GM19023 (cell line): ENCODE measurements at regions not wholly inside any gene's neighbourhood (a gene's known extent, or its start where the extent isn't known, plus 50 kb on each side); places are given as distances from the start of the nearest gene placed in this dataset.

ENCODE experiments used
- ATAC-seq: cut with Tn5 transposase; IDR thresholded peaks from one replicate; pipeline ENCODE4 v1.9.1; 2021; ENCODE audit warnings: mild to moderate bottlenecking, moderate library complexity; ENCODE audit not compliant: unreplicated experiment

GRCh38 chr4:37058826-37059225 lies 185.7 kb upstream of the NWD2 start:
- no peak for ATAC-seq

DNA sequence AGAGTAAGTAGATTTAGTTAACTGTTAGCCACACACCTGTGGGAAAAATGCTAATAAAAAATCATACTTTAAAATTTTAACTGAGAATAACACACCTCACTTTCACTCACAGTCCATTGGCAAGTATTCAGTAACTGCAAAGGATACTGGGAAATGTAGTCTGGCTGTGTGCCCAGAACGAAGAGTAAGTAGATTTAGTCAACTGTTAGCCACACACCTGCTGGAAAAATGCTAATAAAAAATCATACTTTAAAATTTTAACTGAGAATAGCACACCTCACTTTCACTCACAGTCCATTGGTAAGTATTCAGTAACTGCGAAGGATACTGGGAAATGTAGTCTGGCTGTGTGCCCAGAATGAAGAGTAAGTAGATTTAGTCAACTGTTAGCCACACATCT lies 178.4 kb upstream of the NWD2 start:
- no peak for ATAC-seq

DNA sequence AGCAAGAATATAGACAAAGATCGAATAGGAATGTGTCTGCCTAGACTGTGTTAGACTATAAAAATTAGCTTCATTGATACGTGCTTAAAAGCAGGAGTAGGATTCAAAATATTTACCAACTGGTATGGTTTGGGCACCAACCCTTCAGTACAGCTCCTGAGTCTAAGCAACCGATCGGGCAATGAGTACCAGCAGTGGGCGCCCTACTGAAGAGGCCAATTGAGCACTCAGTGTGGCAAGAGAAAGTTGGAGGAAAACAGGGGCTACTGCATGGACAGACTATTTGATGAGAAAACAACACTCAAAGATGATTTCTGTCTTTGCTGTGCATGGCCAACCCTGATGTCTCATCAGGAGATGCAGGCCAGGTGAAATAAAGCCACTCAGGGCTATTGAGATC lies 176.0 kb upstream of the NWD2 start:
- no peak for ATAC-seq

DNA sequence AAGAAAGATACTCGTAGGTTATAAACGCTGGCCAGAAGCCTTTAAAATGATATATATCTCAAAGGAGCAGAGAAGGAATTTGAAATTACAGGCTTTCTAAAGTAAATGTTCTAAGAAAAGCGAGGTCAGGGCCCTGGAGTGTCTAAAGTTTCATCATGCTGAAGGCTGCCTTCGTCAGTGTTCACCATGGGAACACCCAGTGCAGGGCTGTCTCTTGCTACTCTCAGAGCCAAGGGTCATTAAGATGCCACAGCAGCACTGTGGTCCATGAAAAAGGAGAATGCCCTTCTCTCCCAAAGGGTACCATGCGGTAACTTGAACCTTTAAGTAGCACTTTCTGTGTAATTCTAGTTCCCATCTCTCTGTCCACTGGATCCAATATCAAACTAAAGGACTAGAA lies 174.5 kb upstream of the NWD2 start:
- ATAC-seq: no peak

DNA sequence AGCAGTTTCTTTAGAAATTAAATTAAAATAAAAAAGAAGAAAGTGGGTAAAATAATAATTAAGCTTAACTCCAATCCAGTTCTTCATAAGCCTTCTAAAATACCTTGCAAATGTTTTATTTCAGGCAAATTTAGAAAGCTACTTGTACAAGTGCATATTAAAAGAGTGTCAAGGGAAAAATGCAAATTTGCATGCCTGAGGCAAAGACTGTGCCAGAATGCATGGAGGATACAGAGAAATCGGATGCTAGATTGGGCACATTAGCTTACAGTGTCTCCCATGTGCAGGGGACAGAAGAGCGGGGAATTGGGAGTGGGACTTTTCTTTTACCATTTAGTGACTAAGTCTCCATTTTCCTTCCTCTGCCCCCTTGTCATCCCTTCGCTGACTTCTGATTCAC lies 173.0 kb upstream of the NWD2 start:
- no peak for ATAC-seq

DNA sequence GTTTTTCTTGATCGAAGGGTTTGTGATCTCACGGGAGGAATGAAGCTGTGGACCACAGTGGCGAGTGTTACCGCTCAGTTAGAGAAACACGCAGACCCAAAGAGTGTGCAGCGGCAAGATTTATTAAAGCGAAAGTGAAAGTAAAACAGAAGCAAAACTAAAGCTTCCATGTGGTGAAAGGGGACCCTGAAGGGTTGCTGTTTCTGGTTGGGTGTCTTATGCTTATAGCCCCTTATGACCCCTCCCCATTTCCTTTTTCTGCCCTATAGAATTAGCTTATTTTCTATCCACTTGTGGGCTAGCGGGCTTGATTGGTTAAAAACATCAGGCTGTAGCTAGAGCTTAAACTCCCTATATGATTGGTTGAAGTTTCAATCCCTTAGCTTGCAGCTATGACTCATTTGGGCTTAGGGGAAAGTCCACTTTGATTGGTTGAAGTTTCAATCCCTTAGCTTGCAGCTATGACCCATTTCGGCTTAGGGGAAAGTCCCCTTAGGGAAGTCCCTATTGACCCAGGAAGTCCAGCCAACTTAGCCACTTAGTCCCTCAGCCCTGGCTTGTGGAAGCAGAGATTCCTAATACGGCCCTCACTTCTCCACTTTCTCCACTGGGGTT lies 171.2 kb upstream of the NWD2 start:
- no peak for ATAC-seq

DNA sequence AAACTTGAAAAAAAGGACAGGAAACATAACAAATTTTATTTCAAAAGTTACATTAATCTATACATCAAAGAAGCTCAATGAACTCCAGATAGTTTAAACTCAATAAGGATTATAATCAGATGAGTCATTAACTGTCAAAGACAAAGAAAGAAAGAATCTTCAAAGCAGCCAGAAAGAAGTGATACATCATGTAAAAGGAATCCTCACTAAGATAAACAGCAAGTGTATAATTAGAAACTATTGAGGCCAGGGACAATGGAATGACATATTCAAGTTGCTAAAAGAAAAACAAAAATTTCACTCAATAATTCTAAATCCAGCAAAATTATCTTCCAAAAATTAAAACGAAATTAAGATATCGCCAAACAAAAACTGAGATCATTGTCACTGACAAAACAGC lies 161.6 kb upstream of the NWD2 start:
- no peak for ATAC-seq

- ATAC-seq: no peak
These were observed 148.6 kb upstream of the NWD2 start for GRCh38 chr4:37095925-37096324.

DNA sequence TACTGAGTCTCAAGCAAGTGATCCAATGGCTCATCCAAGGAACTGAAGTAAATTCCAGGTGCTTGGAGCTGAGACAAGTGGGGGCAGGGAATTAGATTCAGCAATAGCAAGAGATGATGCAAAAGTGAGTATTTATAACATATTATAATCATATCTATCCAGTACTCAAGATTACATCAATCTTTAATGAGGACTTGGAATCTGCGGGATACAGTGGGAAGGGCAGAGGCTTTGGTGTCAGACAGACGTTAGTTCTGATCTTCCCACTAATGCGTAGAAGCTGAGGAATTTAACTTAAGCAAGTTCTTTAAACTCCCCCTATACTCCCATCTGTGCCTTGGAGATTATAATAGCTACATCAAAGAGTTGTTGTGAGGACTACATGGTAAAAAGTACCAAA lies 143.4 kb upstream of the NWD2 start:
- ATAC-seq: no peak

- no peak for ATAC-seq
These were observed 142.9 kb upstream of the NWD2 start for GRCh38 chr4:37101686-37102085.

DNA sequence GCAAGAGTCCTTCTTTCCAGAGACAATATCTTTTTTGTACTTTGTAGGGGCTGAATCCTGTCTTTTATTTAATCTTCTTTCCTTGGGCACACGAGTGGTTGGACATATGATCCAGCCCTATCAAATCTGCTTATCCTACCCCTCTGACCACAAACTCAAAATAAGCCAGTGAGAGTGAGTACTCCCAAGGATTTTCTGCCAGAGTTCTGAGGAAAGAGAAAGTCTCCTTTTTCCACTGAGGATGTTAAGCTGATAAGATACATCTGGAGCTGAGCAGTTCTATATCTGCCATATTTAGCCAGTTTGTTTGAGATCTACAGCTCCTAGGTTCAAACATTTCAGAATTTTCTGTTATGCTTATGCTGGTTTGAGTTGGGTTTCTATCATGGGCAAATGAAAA lies 134.8 kb upstream of the NWD2 start:
- ATAC-seq: no peak

- no peak for ATAC-seq
These were observed 119.7 kb upstream of the NWD2 start for GRCh38 chr4:37124800-37125199.

DNA sequence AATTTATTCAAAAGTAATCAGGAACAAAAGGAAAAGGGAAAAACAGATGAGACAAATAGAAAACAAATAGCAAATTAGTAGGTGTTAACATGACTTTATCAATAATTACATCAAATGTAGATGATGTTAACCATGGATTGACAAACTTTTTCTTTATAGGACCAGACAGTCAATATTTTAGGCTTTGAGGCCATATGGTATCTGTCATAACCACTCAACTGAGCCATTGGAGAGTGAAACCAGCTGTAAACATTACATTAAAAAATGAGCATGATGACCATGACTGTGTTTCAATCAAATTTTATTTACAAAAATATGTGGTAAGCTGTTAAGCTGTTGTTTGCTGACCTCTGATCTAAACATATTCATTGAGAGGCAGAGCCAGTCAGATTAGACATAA lies 118.5 kb upstream of the NWD2 start:
- ATAC-seq: no peak

- no peak for ATAC-seq
These were observed 114.1 kb upstream of the NWD2 start for GRCh38 chr4:37130465-37130864.

- no peak for ATAC-seq
These were observed 112.1 kb upstream of the NWD2 start for GRCh38 chr4:37132351-37132974.

- no peak for ATAC-seq
These were observed 111.6 kb upstream of the NWD2 start for GRCh38 chr4:37132975-37133360.

DNA sequence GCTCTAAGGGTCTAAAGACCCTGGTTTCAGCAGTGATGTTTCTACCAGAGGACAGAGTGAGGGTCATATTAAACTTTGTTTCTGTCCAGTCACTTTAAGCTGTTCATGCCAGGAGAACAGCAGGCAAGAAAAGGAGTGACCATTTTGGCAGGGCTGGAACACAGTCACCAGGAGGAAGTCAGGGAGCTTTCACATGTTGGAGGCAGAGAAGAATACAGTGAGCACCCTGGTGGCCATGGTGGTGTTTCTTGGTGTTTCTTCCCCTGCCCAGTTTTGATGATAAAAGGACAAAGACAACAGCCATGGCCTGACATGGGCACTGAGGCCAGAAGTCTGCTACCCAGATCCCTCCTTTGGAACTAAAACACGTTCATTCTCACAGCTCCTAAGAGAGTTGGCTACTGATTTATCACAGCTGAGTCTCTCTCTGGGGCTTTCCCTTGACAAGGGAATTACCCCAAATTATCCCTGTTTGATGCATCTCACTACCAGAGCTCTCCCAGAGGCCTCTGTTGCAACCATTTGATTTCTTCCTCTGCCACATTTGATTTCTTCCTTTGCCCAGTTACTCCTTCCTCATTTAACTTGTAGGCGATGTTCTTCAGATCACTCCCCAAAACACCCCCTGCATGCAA lies 106.4 kb upstream of the NWD2 start:
- ATAC-seq: peak; percentile 87

GRCh38 chr4:37138789-37139188 lies 105.8 kb upstream of the NWD2 start:
- ATAC-seq: peak; percentile 35

GRCh38 chr4:37139987-37140386 lies 104.6 kb upstream of the NWD2 start:
- no peak for ATAC-seq

GRCh38 chr4:37146260-37146659 lies 98.3 kb upstream of the NWD2 start:
- ATAC-seq: no peak

- no peak for ATAC-seq
These were observed 86.9 kb upstream of the NWD2 start for GRCh38 chr4:37157476-37158167.

- ATAC-seq: no peak
These were observed 83.9 kb upstream of the NWD2 start for GRCh38 chr4:37160653-37161052.
